Panc1 (cell line): ENCODE measurements at regions not wholly inside any gene's neighbourhood (a gene's known extent, or its start where the extent isn't known, plus 50 kb on each side); places are given as distances from the start of the nearest gene placed in this dataset.

ENCODE experiments used
- ATAC-seq: fragments of 200-7000 bp; cut with Tn5 transposase; 2 replicates; pipeline ENCODE4 v1.9.1; 2020; ENCODE audit warnings: mild to moderate bottlenecking, moderate library complexity
- BruUV-seq: library from RNA; stranded (reverse); fragments of 400-500 nt; replicated peaks from 2 replicates; lab custom pipeline; 2021; lab: Mats Ljungman, UMichigan
- CTCF ChIA-PET: fragments of 300-600 bp; sonication (Branson Sonifier 250); formaldehyde crosslinking; loops from one replicate; lab custom pipeline; 2022; ENCODE audit warnings: antibody characterized with exemption; lab: Charles Lee
- POLR2A ChIA-PET: fragments of 300-600 bp; sonication (Branson Sonifier 250); formaldehyde crosslinking; loops from one replicate; lab custom pipeline; 2022; ENCODE audit warnings: antibody characterized with exemption; lab: Charles Lee
- DNase-seq: peaks from one replicate; pipeline ENCODE4 v3.0.0-alpha.2; 2010; ENCODE audit warnings: low read depth, low spot score
- H3K27ac ChIP-seq: 2 replicates; pipeline ENCODE4 v1.5.1; 2011; ENCODE audit warnings: mild to moderate bottlenecking, low read length, inconsistent platforms
- H3K27me3 ChIP-seq: fragments of 200-500 bp; sonication (Bioruptor generic); 2 replicates; pipeline ENCODE4 v1.6.0; 2014; ENCODE audit warnings: low read length, inconsistent platforms; ENCODE audit not compliant: control insufficient read depth, insufficient read depth
- H3K36me3 ChIP-seq: fragments of 200-500 bp; sonication (Bioruptor generic); 2 replicates; pipeline ENCODE4 v1.5.1; 2014; ENCODE audit warnings: inconsistent platforms, mild to moderate bottlenecking, low read length, moderate library complexity; ENCODE audit not compliant: control insufficient read depth, insufficient read depth
- H3K4me1 ChIP-seq: 2 replicates; pipeline ENCODE4 v1.5.1; 2011; ENCODE audit warnings: inconsistent platforms, mild to moderate bottlenecking, low read length, moderate library complexity; ENCODE audit not compliant: control insufficient read depth, insufficient read depth
- H3K4me3 ChIP-seq, 2 experiments: 2 replicates each; pipeline ENCODE4 v1.5.1; 2011 to 2012; ENCODE audit warnings: low read depth in 2 of 2, low read length in 2 of 2, mild to moderate bottlenecking in 2 of 2, inconsistent platforms in 1 of 2, moderate library complexity in 1 of 2
- H3K9me3 ChIP-seq: fragments of 200-500 bp; sonication (Bioruptor generic); 2 replicates; pipeline ENCODE4 v1.5.1; 2014; ENCODE audit warnings: low read depth, mild to moderate bottlenecking, inconsistent platforms, low read length, moderate library complexity; ENCODE audit not compliant: control insufficient read depth, insufficient read depth
- CTCF ChIP-seq: fragments of 450-650 bp; IDR thresholded peaks from 2 replicates; pipeline ENCODE4 v1.5.1; 2017; ENCODE audit warnings: mild to moderate bottlenecking
- POLR2AphosphoS5 ChIP-seq: IDR thresholded peaks from 2 replicates; pipeline ENCODE4 v1.6.1; 2012; ENCODE audit warnings: mild to moderate bottlenecking, low read depth, low read length, moderate library complexity
- REST ChIP-seq, 2 experiments: IDR thresholded peaks; 2 replicates each; pipeline ENCODE4 v1.6.1; 2011 to 2012; ENCODE audit warnings: low read depth in 2 of 2, control low read depth in 1 of 2, low read length in 1 of 2, mild to moderate bottlenecking in 1 of 2, moderate library complexity in 1 of 2; ENCODE audit not compliant: insufficient read depth in 1 of 2
- SIN3A ChIP-seq: IDR thresholded peaks from 2 replicates; pipeline ENCODE4 v1.6.1; 2012; ENCODE audit warnings: low read depth, mild to moderate bottlenecking, low read length, moderate library complexity, borderline replicate concordance; ENCODE audit not compliant: insufficient read depth
- TCF7L2 ChIP-seq: IDR thresholded peaks from 2 replicates; pipeline ENCODE4 v1.6.1; 2011; ENCODE audit warnings: mild to moderate bottlenecking, low read depth, low read length, inconsistent platforms
- in situ Hi-C: cut with HindIII; loops from 2 replicates; pipeline ENCODE4 v1.10.0; 2016; ENCODE audit warnings: low sequenced_read_pairs, low pct_unique_long_range_greater_than_20kb
- intact Hi-C: fragments of 100-400 bp; cut with micrococcal nuclease; formaldehyde crosslinking; loops from one replicate; pipeline ENCODE4 v1.10.0; 2022; ENCODE audit not compliant: unreplicated experiment

- Histone ChIP-seq H3K36me3 (no peaks in the 10 kb centered on the region), H3K4me3 (no peak overlapping the region), H3K27me3 (no peaks in the 10 kb centered on the region), H3K4me1 (no peaks in the 10 kb centered on the region), H3K9me3 (no peaks in the 10 kb centered on the region), H3K27ac (no peak overlapping the region)
- ChIA-PET CTCF (no interaction called here), POLR2A (no interaction called here)
- in situ Hi-C loops: no loop called here
- intact Hi-C loops: no loop called here
- no TSS peak for BruUV-seq
- ATAC-seq: no peak
- no peak for TF ChIP-seq SIN3A
- TF ChIP-seq POLR2AphosphoS5: no peak
- TF ChIP-seq TCF7L2: no peak
- no peak for TF ChIP-seq CTCF
- no peak for TF ChIP-seq REST (IDR thresholded peaks at IDR 0.05; ENCODE audit: insufficient read depth in 1 of 2, low read depth in 2 of 2, low read length in 1 of 2)
- no peak for DNase-seq
Measured at GRCh38 chr3:78483090-78483489, 1284.7 kb downstream of the ROBO1 start.

GRCh38 chr3:78494851-78495250 lies 1272.9 kb downstream of the ROBO1 start:
- no peak overlapping the region for H3K4me3 ChIP-seq
- POLR2A ChIA-PET: no interaction called here
- BruUV-seq: no TSS peak
- H3K27me3 ChIP-seq: no peaks in the 10 kb centered on the region
- CTCF ChIA-PET: no interaction called here
- intact Hi-C loops: no loop called here
- in situ Hi-C loops: no loop called here
- ATAC-seq: no peak
- DNase-seq: no peak
- H3K27ac ChIP-seq: no peak overlapping the region
- H3K9me3 ChIP-seq: no peaks in the 10 kb centered on the region
- no peak for TF ChIP-seq TCF7L2
- no peaks in the 10 kb centered on the region for H3K36me3 ChIP-seq
- no peaks in the 10 kb centered on the region for H3K4me1 ChIP-seq

- Histone ChIP-seq H3K27me3 (no peaks in the 10 kb centered on the region), H3K9me3 (no peaks in the 10 kb centered on the region), H3K4me1 (no peaks in the 10 kb centered on the region), H3K27ac (no peak overlapping the region), H3K36me3 (no peaks in the 10 kb centered on the region), H3K4me3 (no peak overlapping the region)
- intact Hi-C loops: no loop called here
- ATAC-seq (no peak), DNase-seq (no peak)
- POLR2A ChIA-PET: no interaction called here
- no TSS peak for BruUV-seq
- TF ChIP-seq SIN3A (no peak), CTCF (no peak), REST (IDR thresholded peaks at IDR 0.05; ENCODE audit: insufficient read depth in 1 of 2, low read depth in 2 of 2, low read length in 1 of 2) (no peak), POLR2AphosphoS5 (no peak), TCF7L2 (no peak)
- CTCF ChIA-PET: no interaction called here
- in situ Hi-C loops: no loop called here
Measured at GRCh38 chr3:78495301-78495700, 1272.5 kb downstream of the ROBO1 start.
